ENCODE measurements at regions not wholly inside any gene's neighbourhood (a gene's known extent, or its start where the extent isn't known, plus 50 kb on each side); places are given as distances from the start of the nearest gene placed in this dataset.
A peak's percentile ranks its signal among the peaks of the same experiment; 100 is the strongest.

DNA sequence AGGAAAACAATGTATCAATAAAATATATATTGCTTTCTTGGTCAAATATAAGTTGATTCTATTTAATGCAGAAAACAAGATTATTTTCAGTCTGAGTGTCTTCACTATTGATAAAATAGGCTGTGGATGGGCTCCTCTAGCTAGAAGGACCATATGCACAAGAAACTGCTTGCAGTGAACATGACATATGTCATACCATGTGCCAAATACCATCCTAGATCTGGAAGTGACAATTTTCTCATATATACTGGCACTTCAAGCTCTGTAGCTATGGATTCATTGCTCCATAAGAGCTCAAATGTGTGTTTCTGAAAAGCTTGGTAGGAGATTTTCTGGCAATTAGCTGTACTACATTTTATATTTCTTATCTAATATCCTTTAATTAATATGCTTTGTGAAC lies 95.6 kb upstream of the CDH6 start:
- DNase-seq (ENCODE audit: low read depth), result no peak

DNA sequence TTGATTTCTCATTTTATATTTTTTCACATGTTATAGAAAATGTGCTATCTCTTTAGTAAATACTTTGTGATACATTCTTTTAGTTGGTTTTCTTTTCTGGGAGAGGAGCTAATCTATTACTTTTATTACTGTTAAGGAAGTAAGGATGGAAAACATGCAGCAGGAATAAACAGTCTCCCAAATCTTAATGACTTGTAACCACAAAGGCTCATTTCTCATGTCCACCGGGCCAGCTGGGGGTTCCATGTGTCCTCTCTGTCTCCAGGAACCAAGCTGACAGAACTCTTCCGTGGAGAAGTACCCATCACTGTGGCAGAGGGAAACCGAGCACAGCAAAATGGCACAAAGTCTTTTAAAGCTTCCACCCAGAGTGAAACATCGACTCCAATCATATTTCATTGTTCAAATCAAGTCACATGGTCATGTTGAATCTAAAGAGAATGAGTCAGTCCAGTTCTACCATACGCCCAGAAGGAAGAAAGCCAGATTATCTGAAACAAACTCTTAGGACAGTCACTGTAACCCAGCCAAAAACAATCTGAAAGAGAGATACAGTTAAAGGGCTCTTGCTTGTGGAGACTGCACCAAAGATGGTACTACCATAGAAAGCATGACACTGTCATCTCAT lies 97.1 kb upstream of the CDH6 start:
- peak; percentile 69 for DNase-seq (ENCODE audit: low read depth)

- DNase-seq (ENCODE audit: low read depth), result no peak
These were observed 97.7 kb upstream of the CDH6 start for GRCh38 chr5:31095796-31096195.

GRCh38 chr5:31091501-31091900 lies 102.0 kb upstream of the CDH6 start:
- no peak for DNase-seq (ENCODE audit: low read depth)

DNA sequence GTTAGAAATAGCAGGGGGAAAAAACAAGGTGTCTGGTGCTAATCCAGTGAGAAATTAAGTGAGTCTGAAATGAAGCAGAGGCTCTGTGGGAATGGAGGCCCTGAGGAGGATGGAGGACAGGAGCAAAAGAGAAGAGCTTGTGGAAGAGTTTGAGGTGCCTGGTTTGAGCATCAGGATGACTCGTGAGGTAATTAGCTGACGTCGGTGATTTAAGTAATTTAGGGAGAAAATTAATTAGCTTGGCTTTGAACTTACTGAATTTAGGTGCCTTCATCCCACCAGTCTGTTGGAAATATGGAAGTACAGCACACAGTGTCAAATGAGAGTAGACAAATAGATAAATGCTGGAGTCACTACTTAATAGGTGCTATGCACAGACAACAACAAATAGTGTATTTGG lies 103.0 kb upstream of the CDH6 start:
- no peak for DNase-seq (ENCODE audit: low read depth)

GRCh38 chr5:31086839-31087415 lies 106.6 kb upstream of the CDH6 start:
- no peak for DNase-seq (ENCODE audit: low read depth)

DNA sequence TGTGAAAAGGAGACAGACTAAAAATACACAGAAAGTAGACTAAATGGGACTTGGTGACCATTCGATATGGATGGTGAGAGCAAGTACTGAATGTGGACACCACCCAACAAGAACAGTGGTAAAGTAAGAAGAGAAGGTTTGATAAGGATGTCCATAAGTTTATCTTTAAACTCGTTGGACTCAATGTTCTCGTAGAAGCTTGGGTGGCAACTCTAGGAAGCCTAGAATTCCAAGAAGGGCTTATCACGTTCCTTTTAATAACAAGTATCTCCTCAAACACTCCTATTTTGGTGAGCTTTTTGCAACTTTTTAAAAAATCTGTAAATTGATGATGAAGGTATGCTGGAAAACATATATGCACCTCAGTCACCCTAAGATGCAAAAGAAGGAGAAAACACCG lies 108.6 kb upstream of the CDH6 start:
- no peak for DNase-seq (ENCODE audit: low read depth)

- DNase-seq (ENCODE audit: low read depth), result no peak
These were observed 110.1 kb upstream of the CDH6 start for GRCh38 chr5:31083364-31083763.

DNA sequence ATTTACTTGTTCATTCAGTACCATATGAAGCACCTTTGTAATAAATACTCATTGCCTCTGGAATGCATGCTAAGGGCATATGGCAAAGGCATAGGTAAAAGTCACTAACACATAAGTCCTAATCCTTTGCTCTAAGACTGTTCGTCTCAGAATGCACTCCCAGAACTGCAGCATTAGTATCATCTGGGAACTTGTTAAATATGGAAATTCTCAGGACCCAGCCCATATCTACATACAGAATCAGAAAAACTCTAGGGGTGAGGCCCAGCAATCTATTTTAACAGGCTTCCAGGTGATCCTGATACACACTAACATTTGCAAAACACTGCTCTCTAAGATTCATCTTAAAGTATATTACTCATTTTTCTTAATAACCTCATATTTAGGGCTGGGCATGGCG lies 113.8 kb upstream of the CDH6 start:
- DNase-seq (ENCODE audit: low read depth), result no peak

- DNase-seq (ENCODE audit: low read depth), result no peak
These were observed 114.5 kb upstream of the CDH6 start for GRCh38 chr5:31078956-31079355.

- DNase-seq (ENCODE audit: low read depth), result no peak
These were observed 117.5 kb upstream of the CDH6 start for GRCh38 chr5:31075981-31076380.

DNA sequence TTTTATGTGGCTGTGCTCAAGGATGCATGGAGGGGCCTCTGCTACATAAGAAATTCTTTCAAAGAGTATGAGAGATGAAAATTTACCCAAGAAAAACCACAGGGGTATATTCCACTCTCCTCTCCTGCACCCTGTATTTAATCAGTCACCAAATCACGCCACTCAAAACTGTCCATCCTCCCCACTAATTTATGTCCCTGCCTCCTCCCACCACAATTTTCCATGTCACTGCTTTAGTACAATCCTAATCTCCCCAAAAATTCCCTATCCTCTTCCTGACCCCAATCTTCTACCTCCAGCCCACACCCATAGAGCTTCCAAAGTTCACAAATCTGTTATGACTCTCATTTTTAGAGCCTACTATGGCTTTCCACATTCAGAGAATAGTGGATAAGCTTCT lies 125.2 kb upstream of the CDH6 start:
- DNase-seq (ENCODE audit: low read depth), result no peak

DNA sequence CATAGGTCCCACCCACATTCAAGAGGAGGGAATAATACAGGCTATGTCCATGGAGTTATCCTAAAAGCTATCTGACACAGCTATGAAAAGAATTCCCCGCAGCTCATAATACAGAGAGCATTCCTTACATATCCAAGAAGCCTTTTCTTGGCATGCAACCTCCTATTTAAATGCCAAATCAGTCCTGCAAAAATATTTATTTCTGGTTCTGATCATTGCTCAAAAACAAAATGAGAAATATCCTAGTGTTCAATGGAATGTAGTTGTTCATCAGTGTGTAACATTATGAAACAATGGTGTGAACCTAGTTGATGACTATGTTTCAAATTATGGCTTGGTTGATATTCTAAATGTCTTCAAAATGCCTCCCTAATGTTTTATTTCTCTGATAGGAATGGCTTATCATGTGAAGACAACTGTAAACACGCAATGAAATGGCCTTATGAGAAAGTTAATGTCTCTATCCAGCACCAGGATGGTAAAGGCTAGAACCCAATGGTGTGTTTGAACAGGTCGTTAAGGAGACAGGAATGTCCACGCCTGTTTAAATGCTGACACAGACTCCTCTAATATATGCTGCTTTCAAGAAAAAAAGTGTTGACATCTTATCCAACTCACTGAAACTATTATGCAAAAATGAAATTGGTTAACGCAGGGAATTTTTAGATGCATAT lies 126.7 kb upstream of the CDH6 start:
- DNase-seq (ENCODE audit: low read depth), result no peak

- no peak for DNase-seq (ENCODE audit: low read depth)
These were observed 129.3 kb upstream of the CDH6 start for GRCh38 chr5:31064215-31064614.

- DNase-seq (ENCODE audit: low read depth), result no peak
These were observed 130.4 kb upstream of the CDH6 start for GRCh38 chr5:31062902-31063580.

- DNase-seq (ENCODE audit: low read depth), result no peak
These were observed 133.6 kb upstream of the CDH6 start for GRCh38 chr5:31059889-31060288.

DNA sequence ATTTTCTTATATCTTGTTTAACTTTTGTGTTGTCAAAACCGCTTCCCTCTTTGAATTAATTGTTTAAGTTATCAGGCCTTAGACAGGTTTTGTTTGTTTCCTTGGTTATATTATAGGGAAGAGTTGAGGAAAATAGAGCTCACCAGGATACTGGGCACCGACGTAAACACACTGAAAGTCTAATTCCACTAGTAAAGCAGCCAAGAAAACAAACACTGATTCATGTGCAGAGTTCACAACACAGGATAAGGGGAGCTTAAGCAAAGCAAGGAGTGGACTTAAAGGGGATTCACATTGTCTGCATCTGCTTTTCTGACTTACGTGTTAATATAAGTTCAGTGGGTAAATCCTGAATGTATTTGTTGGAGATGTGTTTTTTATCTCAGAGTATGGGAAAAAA lies 139.0 kb upstream of the CDH6 start:
- no peak for DNase-seq (ENCODE audit: low read depth)

DNA sequence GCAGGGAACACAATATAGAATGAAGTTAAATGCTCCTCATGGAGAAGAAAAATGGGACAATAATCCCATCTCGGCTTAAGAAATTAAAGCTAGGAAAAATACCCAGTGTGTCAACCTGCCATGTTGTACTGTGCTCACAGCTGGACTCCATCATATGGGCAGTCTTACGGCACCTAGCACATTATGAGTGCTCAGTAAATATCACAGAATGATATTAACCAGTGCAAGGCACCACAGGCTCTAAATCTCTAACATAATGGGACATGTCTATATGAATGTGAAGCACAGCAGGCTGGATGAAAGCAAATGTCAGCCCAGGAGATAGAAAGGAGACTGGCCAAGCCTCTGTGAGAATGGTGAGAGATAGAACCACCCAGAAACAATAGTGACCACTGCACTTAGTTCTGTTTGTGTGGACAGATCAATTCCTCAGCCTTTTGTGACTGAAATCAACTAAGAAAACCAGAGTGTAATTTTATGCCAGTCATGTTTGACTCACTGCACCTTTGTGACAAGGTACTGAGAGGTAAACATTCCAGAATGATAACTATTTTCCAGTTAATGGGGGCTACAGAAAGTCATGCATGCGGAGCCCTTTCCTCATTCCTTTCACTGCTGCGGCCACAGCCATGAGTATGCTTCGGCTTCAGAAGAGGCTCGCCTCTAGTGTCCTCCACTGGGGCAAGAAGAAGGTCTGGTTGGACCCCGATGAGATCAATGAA lies 140.4 kb upstream of the CDH6 start:
- no peak for DNase-seq (ENCODE audit: low read depth)

GRCh38 chr5:31051316-31051715 lies 142.2 kb upstream of the CDH6 start:
- no peak for DNase-seq (ENCODE audit: low read depth)

GRCh38 chr5:31049936-31050704 lies 143.4 kb upstream of the CDH6 start:
- no peak for DNase-seq (ENCODE audit: low read depth)

DNA sequence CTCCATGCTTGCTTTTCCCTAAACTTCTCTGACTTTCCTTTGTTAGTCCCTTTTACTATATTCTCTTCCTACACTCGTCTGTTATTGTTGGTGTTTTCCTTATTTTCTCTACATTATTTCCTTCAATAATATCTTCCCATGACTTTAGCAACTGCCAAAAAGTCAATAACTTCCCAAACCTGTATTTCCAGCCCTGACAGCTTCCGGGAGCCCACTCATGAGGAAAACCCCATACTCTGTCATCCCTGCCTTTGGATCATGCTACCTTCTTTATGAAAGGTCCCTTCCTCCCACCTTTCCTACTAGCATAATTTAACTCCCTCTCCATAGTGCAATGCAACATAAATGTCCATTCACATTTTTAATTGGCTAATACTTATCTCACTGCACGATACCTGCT lies 144.0 kb upstream of the CDH6 start:
- no peak for DNase-seq (ENCODE audit: low read depth)

Measured in stromal cell of bone marrow (primary cell).